CD14-positive monocyte (primary cell): ENCODE measurements at regions not wholly inside any gene's neighbourhood (a gene's known extent, or its start where the extent isn't known, plus 50 kb on each side); places are given as distances from the start of the nearest gene placed in this dataset.

Source experiments
- DNase-seq, 3 donors: peaks; one replicate each; pipeline ENCODE4 v3.0.0-alpha.2; 2011 to 2022
- H2AFZ ChIP-seq: 2 replicates; pipeline ENCODE4 v1.6.0; 2012; ENCODE audit warnings: mild to moderate bottlenecking, low read depth, low read length, inconsistent platforms; ENCODE audit not compliant: insufficient read depth, poor library complexity, severe bottlenecking
- H3K27ac ChIP-seq, 2 donors: 1 replicate in 1 of 2; 2 replicates in 1 of 2; pipeline ENCODE4 v1.5.1; 2012 to 2013; ENCODE audit warnings: low read length in 2 of 2, control low read depth in 1 of 2, inconsistent platforms in 1 of 2, low read depth in 1 of 2, mild to moderate bottlenecking in 1 of 2
- H3K27me3 ChIP-seq, 2 donors: one replicate each; pipeline versions ENCODE4 v1.6.0 to v1.6.1; 2011 to 2013; ENCODE audit warnings: low read length in 2 of 2; ENCODE audit not compliant: control insufficient read depth in 2 of 2, insufficient read depth in 2 of 2
- H3K36me3 ChIP-seq, 2 donors: replicated peaks in 1 of 2; 1 replicate in 1 of 2; 2 replicates in 1 of 2; pipeline versions ENCODE4 v1.5.1 to v1.6.1; 2012 to 2013; ENCODE audit warnings: low read length in 2 of 2, control low read depth in 1 of 2, inconsistent platforms in 1 of 2, mild to moderate bottlenecking in 1 of 2; ENCODE audit not compliant: insufficient read depth in 2 of 2, control insufficient read depth in 1 of 2
- H3K4me1 ChIP-seq, 2 donors: 1 replicate in 1 of 2; 2 replicates in 1 of 2; pipeline versions ENCODE4 v1.5.1 to v1.6.1; 2012 to 2013; ENCODE audit warnings: low read length in 2 of 2, control low read depth in 1 of 2, inconsistent platforms in 1 of 2, mild to moderate bottlenecking in 1 of 2, moderate library complexity in 1 of 2; ENCODE audit not compliant: insufficient read depth in 2 of 2, control insufficient read depth in 1 of 2
- H3K4me2 ChIP-seq: replicated peaks from 2 replicates; pipeline ENCODE3; 2012; ENCODE audit warnings: low read length, moderate library complexity, mild to moderate bottlenecking; ENCODE audit not compliant: poor library complexity, severe bottlenecking; ENCODE audit errors: extremely low read depth
- H3K4me3 ChIP-seq, 3 experiments: fragments of 200-600 bp in 1 of 3; sonication (generic) in 1 of 3; replicated peaks in 1 of 3; 1 replicate in 2 of 3; 2 replicates in 1 of 3; pipeline ENCODE4 v1.5.1; 2011 to 2013; ENCODE audit warnings: low read length in 3 of 3, mild to moderate bottlenecking in 3 of 3, control low read depth in 2 of 3, low read depth in 2 of 3, inconsistent platforms in 1 of 3, moderate library complexity in 1 of 3
- H3K79me2 ChIP-seq: 2 replicates; pipeline ENCODE4 v1.6.0; 2012; ENCODE audit warnings: mild to moderate bottlenecking, control low read depth, inconsistent platforms, low read length, moderate library complexity; ENCODE audit not compliant: insufficient read depth
- H3K9ac ChIP-seq: 2 replicates; pipeline ENCODE4 v1.6.0; 2017; ENCODE audit warnings: low read length, mild to moderate bottlenecking; ENCODE audit not compliant: insufficient read depth, poor library complexity, severe bottlenecking
- H3K9me3 ChIP-seq, 2 donors: replicated peaks in 1 of 2; 1 replicate in 1 of 2; 2 replicates in 1 of 2; pipeline versions ENCODE4 v1.5.1 to v1.6.1; 2012 to 2013; ENCODE audit warnings: low read length in 2 of 2, control low read depth in 1 of 2; ENCODE audit not compliant: control insufficient read depth in 1 of 2, insufficient read depth in 1 of 2
- H4K20me1 ChIP-seq: 2 replicates; pipeline ENCODE4 v1.6.0; 2012; ENCODE audit warnings: mild to moderate bottlenecking, low read length, control low read depth, moderate library complexity; ENCODE audit not compliant: insufficient read depth
- H3K27ac Mint-ChIP-seq, 7 donors: one replicate each; pipeline ENCODE4 v1.8.0; 2020; ENCODE audit warnings: mild to moderate bottlenecking in 7 of 7, mixed read lengths in 7 of 7, moderate library complexity in 6 of 7, inconsistent platforms in 2 of 7
- H3K27me3 Mint-ChIP-seq, 3 donors: one replicate each; pipeline ENCODE4 v1.8.0; 2021 to 2022; ENCODE audit warnings: low read depth in 3 of 3, mild to moderate bottlenecking in 3 of 3, mixed read lengths in 3 of 3, moderate library complexity in 3 of 3, inconsistent platforms in 1 of 3
- H3K36me3 Mint-ChIP-seq, 2 donors: one replicate each; pipeline ENCODE4 v1.8.0; 2020; ENCODE audit warnings: mixed read lengths in 2 of 2, inconsistent platforms in 1 of 2, mild to moderate bottlenecking in 1 of 2
- H3K4me1 Mint-ChIP-seq: one replicate; pipeline ENCODE4 v1.8.0; 2020; ENCODE audit warnings: mild to moderate bottlenecking, mixed read lengths
- H3K4me3 Mint-ChIP-seq, 2 donors: one replicate each; pipeline ENCODE4 v1.8.0; 2020; ENCODE audit warnings: mild to moderate bottlenecking in 2 of 2, mixed read lengths in 2 of 2, moderate library complexity in 1 of 2
- H3K9me3 Mint-ChIP-seq, 7 donors: one replicate each; pipeline ENCODE4 v1.8.0; 2020 to 2022; ENCODE audit warnings: mixed read lengths in 7 of 7, mild to moderate bottlenecking in 6 of 7, moderate library complexity in 6 of 7, inconsistent platforms in 2 of 7
- CTCF ChIP-seq: fragments of 200-600 bp; IDR thresholded peaks from one replicate; pipeline ENCODE4 v1.8.0; 2022; ENCODE audit warnings: antibody characterized with exemption, mild to moderate bottlenecking
- WGBS: methylation state at CpG from one replicate; pipeline ENCODE4 v1.1.5; 2013; ENCODE audit warnings: missing lambda C conversion rate; ENCODE audit not compliant: insufficient coverage; 5-methylcytosine and 5-hydroxymethylcytosine counted together
- intact Hi-C, 2 donors: fragments of 100-400 bp; cut with micrococcal nuclease; formaldehyde crosslinking; loops; one replicate each; pipeline versions ENCODE4 v1.15.0 to v1.15.1; 2023

- Histone ChIP-seq H3K9me3 (no peaks in the 10 kb centered on the region), H3K4me3 (no peak overlapping the region), H3K9ac (no peak overlapping the region), H3K27me3 (no peaks in the 10 kb centered on the region), H4K20me1 (no peaks in the 10 kb centered on the region), H3K4me1 (peaks cover 9 to 22% of the 10 kb centered on the region in 2 donors), H3K36me3 (no peaks in the 10 kb centered on the region), H3K27ac (no peak overlapping the region), H2AFZ (peak overlapping the region; percentile 19), H3K4me2 (no peak overlapping the region), H3K79me2 (no peaks in the 10 kb centered on the region)
- Mint-ChIP-seq H3K36me3 (no peaks in the 10 kb centered on the region), H3K4me3 (no peak overlapping the region), H3K27ac (peak overlapping the region in 1 of 7 donors; percentile 64), H3K27me3 (peaks cover 0 to 3% (median 0%) of the 10 kb centered on the region in 3 donors), H3K4me1 (peaks cover 15% of the 10 kb centered on the region), H3K9me3 (peaks cover 0 to 4% (median 2%) of the 10 kb centered on the region in 7 donors)
- peak; percentile 52 to 77 (median 61) for DNase-seq
- no peak for TF ChIP-seq CTCF
- intact Hi-C loops, result no loop called here
These were observed 152.6 kb downstream of the GASK1B start for GRCh38 chr4:158020176-158020575.

GRCh38 chr4:158018831-158019230 is 154.0 kb downstream of the GASK1B start:
- Histone ChIP-seq H3K4me1 (peaks cover 9 to 22% of the 10 kb centered on the region in 2 donors), H3K9me3 (no peaks in the 10 kb centered on the region), H3K27ac (no peak overlapping the region), H4K20me1 (no peaks in the 10 kb centered on the region), H3K4me3 (no peak overlapping the region), H3K27me3 (no peaks in the 10 kb centered on the region), H3K36me3 (no peaks in the 10 kb centered on the region), H3K9ac (no peak overlapping the region), H3K79me2 (no peaks in the 10 kb centered on the region), H2AFZ (no peak overlapping the region), H3K4me2 (no peak overlapping the region)
- no peak for DNase-seq
- no peak for TF ChIP-seq CTCF
- Mint-ChIP-seq H3K27me3 (peaks cover 0 to 3% (median 0%) of the 10 kb centered on the region in 3 donors), H3K4me3 (no peak overlapping the region), H3K36me3 (no peaks in the 10 kb centered on the region), H3K27ac (no peak overlapping the region), H3K9me3 (peaks cover 0 to 4% (median 2%) of the 10 kb centered on the region in 7 donors), H3K4me1 (peaks cover 16% of the 10 kb centered on the region)
- intact Hi-C loops, result no loop called here
- no CpG with 5 or more reads among the region's 1 CpG for WGBS
